Keratinocyte (primary cell): ENCODE measurements at regions not wholly inside any gene's neighbourhood (a gene's known extent, or its start where the extent isn't known, plus 50 kb on each side); places are given as distances from the start of the nearest gene placed in this dataset.

Experiments used
- DNase-seq: peaks from one replicate; pipeline ENCODE4 v3.0.0-alpha.2; 2011; ENCODE audit warnings: low read depth, missing footprints, low spot score
- FAIRE-seq: peaks from 2 replicates; lab custom pipeline; 2011; peaks lifted over from hg19 to GRCh38; lab: Jason Lieb, UNC
- H2AFZ ChIP-seq: 2 replicates; pipeline ENCODE4 v1.6.0; 2012; ENCODE audit warnings: low read length, control low read depth, inconsistent platforms; ENCODE audit not compliant: control insufficient read depth
- H3K27ac ChIP-seq: 2 replicates; pipeline ENCODE4 v1.5.1; 2011; ENCODE audit warnings: low read length; ENCODE audit not compliant: control insufficient read depth, insufficient read depth
- H3K27me3 ChIP-seq: 3 replicates; pipeline ENCODE4 v1.6.0; 2011; ENCODE audit warnings: low read length; ENCODE audit not compliant: control insufficient read depth, insufficient read depth; ENCODE audit errors: extremely low read depth
- H3K36me3 ChIP-seq, 2 experiments: 2 replicates in 1 of 2; 3 replicates in 1 of 2; pipeline ENCODE4 v1.5.1; 2011; ENCODE audit warnings: low read length in 2 of 2, mild to moderate bottlenecking in 1 of 2; ENCODE audit not compliant: control insufficient read depth in 2 of 2, insufficient read depth in 2 of 2; ENCODE audit errors: extremely low read depth in 1 of 2
- H3K4me1 ChIP-seq: 3 replicates; pipeline ENCODE4 v1.5.1; 2011; ENCODE audit warnings: low read length; ENCODE audit not compliant: control insufficient read depth, insufficient read depth; ENCODE audit errors: extremely low read depth
- H3K4me2 ChIP-seq: 3 replicates; pipeline ENCODE4 v1.6.0; 2011; ENCODE audit warnings: low read depth, low read length; ENCODE audit not compliant: control insufficient read depth, insufficient read depth; ENCODE audit errors: extremely low read depth
- H3K4me3 ChIP-seq, 3 experiments: fragments of 200-600 bp in 1 of 3; sonication (generic) in 1 of 3; 2 replicates in 2 of 3; 3 replicates in 1 of 3; pipeline ENCODE4 v1.5.1; 2011 to 2016; ENCODE audit warnings: low read length in 3 of 3, mild to moderate bottlenecking in 3 of 3, control low read depth in 2 of 3, inconsistent platforms in 1 of 3, low read depth in 1 of 3, mixed read lengths in 1 of 3, mixed run types in 1 of 3, moderate library complexity in 1 of 3; ENCODE audit not compliant: control insufficient read depth in 2 of 3, insufficient read depth in 2 of 3; ENCODE audit errors: extremely low read depth in 1 of 3
- H3K79me2 ChIP-seq: 2 replicates; pipeline ENCODE4 v1.6.0; 2012; ENCODE audit warnings: low read length; ENCODE audit not compliant: control insufficient read depth, insufficient read depth
- H3K9ac ChIP-seq: 3 replicates; pipeline ENCODE4 v1.6.0; 2011; ENCODE audit warnings: low read length; ENCODE audit not compliant: control insufficient read depth, insufficient read depth; ENCODE audit errors: extremely low read depth
- H3K9me1 ChIP-seq: 3 replicates; pipeline ENCODE4 v1.6.0; 2011; ENCODE audit warnings: low read length; ENCODE audit not compliant: control insufficient read depth, insufficient read depth; ENCODE audit errors: extremely low read depth
- H3K9me3 ChIP-seq: 2 replicates; pipeline ENCODE4 v1.5.1; 2012; ENCODE audit warnings: low read depth, low read length; ENCODE audit not compliant: control insufficient read depth
- H4K20me1 ChIP-seq: 3 replicates; pipeline ENCODE4 v1.6.0; 2011; ENCODE audit warnings: low read length; ENCODE audit not compliant: control insufficient read depth, insufficient read depth; ENCODE audit errors: extremely low read depth
- EZH2 ChIP-seq: IDR thresholded peaks from one replicate; pipeline ENCODE4 v1.6.1; 2012; ENCODE audit warnings: inconsistent platforms, mild to moderate bottlenecking, low read length, moderate library complexity
- dilution Hi-C: fragments of 300-500 bp; cut with MboI; formaldehyde crosslinking; loops from one replicate; pipeline ENCODE4 v1.7.0; 2020; ENCODE audit warnings: low sequenced_read_pairs; ENCODE audit not compliant: extremely low pct_ligation_motif_present
- TF ChIP-seq, protein P1 (sequence below), 3 experiments: IDR thresholded peaks in 1 of 3; conservative IDR thresholded peaks in 1 of 3; optimal IDR thresholded peaks in 1 of 3; 2 replicates in 2 of 3; 3 replicates in 1 of 3; pipeline versions ENCODE3 to v1.5.1; 2011; ENCODE audit warnings: low read length in 3 of 3, mild to moderate bottlenecking in 3 of 3, moderate library complexity in 2 of 3, control low read depth in 1 of 3, inconsistent platforms in 1 of 3; ENCODE audit not compliant: insufficient read depth in 2 of 3; ENCODE audit errors: extremely low read depth in 1 of 3

DNA sequence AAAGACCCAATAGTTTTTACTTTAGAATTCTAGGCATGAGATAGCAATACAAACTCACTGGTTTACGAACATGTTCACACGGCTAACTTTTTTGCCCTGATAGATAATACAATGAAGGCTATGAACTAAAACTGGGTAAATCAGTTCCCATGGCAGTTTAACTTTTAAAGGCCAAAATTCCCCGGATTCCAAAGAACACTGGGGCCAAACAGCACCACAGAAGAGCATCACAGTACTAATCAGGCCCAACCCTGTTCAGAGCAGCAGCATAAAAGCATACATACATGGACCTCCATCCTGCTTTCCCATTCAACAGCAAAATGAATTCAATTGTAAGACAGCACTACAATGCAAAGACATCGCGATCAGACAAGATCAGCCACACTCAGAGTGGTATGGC is 540.3 kb upstream of the CCDC54 start:
- no peak overlapping the region for H3K4me2 ChIP-seq
- no peak overlapping the region for H2AFZ ChIP-seq
- no peaks in the 10 kb centered on the region for H3K79me2 ChIP-seq
- no peaks in the 10 kb centered on the region for H3K9me3 ChIP-seq
- no peak overlapping the region for H3K27ac ChIP-seq
- H3K9me1 ChIP-seq = no peaks in the 10 kb centered on the region
- no peak overlapping the region for H3K9ac ChIP-seq
- no peak overlapping the region for H3K4me3 ChIP-seq
- no peaks in the 10 kb centered on the region for H3K27me3 ChIP-seq
- no peak for FAIRE-seq
- H3K4me1 ChIP-seq = no peaks in the 10 kb centered on the region
- no peak for DNase-seq
- TF ChIP-seq EZH2 = no peak
- TF ChIP-seq, protein P1, sequence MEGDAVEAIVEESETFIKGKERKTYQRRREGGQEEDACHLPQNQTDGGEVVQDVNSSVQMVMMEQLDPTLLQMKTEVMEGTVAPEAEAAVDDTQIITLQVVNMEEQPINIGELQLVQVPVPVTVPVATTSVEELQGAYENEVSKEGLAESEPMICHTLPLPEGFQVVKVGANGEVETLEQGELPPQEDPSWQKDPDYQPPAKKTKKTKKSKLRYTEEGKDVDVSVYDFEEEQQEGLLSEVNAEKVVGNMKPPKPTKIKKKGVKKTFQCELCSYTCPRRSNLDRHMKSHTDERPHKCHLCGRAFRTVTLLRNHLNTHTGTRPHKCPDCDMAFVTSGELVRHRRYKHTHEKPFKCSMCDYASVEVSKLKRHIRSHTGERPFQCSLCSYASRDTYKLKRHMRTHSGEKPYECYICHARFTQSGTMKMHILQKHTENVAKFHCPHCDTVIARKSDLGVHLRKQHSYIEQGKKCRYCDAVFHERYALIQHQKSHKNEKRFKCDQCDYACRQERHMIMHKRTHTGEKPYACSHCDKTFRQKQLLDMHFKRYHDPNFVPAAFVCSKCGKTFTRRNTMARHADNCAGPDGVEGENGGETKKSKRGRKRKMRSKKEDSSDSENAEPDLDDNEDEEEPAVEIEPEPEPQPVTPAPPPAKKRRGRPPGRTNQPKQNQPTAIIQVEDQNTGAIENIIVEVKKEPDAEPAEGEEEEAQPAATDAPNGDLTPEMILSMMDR (optimal IDR thresholded peaks at IDR 0.05 in 1 of 3, IDR thresholded peaks at IDR 0.05 in 1 of 3, conservative IDR thresholded peaks at IDR 0.05 in 1 of 3; ENCODE audit: extremely low read depth in 1 of 3, insufficient read depth in 2 of 3, low read length in 3 of 3) = no peak
- no peaks in the 10 kb centered on the region for H3K36me3 ChIP-seq
- dilution Hi-C loops = no loop called here
- no peaks in the 10 kb centered on the region for H4K20me1 ChIP-seq

DNA sequence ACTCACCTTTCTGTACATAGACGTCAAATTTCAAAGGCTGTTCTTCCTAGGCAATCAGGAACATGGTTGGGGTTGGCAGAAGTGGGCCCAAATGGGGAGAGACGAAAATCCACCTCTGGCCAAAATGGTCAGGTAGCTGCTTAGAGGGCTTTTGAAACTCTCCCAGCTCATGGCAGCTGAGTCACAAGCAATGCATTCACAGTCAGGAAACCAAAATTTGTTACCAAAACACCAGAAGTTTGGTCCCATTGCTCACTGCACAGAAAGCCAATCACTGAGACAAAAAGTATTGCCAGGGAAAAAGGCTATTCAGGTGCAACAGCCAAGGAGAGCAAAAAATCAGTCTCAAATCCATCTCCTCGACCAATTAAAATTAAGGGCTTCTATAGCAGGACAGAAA is 539.6 kb upstream of the CCDC54 start:
- dilution Hi-C loops = no loop called here
- Histone ChIP-seq H3K9me1 (no peaks in the 10 kb centered on the region), H4K20me1 (no peaks in the 10 kb centered on the region), H3K9ac (no peak overlapping the region), H3K36me3 (no peaks in the 10 kb centered on the region), H3K4me3 (no peak overlapping the region), H2AFZ (no peak overlapping the region), H3K79me2 (no peaks in the 10 kb centered on the region), H3K4me2 (no peak overlapping the region), H3K27me3 (no peaks in the 10 kb centered on the region), H3K4me1 (no peaks in the 10 kb centered on the region), H3K9me3 (no peaks in the 10 kb centered on the region), H3K27ac (no peak overlapping the region)
- FAIRE-seq (no peak), DNase-seq (no peak)
- TF ChIP-seq, protein P1 (optimal IDR thresholded peaks at IDR 0.05 in 1 of 3, IDR thresholded peaks at IDR 0.05 in 1 of 3, conservative IDR thresholded peaks at IDR 0.05 in 1 of 3; ENCODE audit: extremely low read depth in 1 of 3, insufficient read depth in 2 of 3, low read length in 3 of 3) = no peak
- TF ChIP-seq EZH2 = no peak
